Natural killer cell treated with Interleukin-12 subunit alpha and Interleukin-12 subunit beta and Interleukin-15 and Interleukin-18, amount 100 ng/mL, for 72 hours (primary cell): ENCODE measurements at regions not wholly inside any gene's neighbourhood (a gene's known extent, or its start where the extent isn't known, plus 50 kb on each side); places are given as distances from the start of the nearest gene placed in this dataset.

Source experiments
- ATAC-seq, 2 donors: fragments of 150-1000 bp; cut with Tn5 transposase in 1 of 2; sonication (Bioruptor Pico), chemical (Tn5 transposase) in 1 of 2; 2 replicates each; pipeline ENCODE4 v1.10.0; 2021
- DNase-seq: peaks from one replicate; pipeline ENCODE4 v3.0.0; 2022; ENCODE audit warnings: low spot score
- H3K27ac Mint-ChIP-seq, 2 donors: 1 replicate in 1 of 2; 2 replicates in 1 of 2; pipeline ENCODE4 v1.8.0; 2022; ENCODE audit warnings: mixed read lengths in 2 of 2, mild to moderate bottlenecking in 1 of 2, moderate library complexity in 1 of 2
- H3K27me3 Mint-ChIP-seq, 2 donors: 1 replicate in 1 of 2; 2 replicates in 1 of 2; pipeline ENCODE4 v1.8.0; 2022; ENCODE audit warnings: mixed read lengths in 2 of 2
- H3K36me3 Mint-ChIP-seq: one replicate; pipeline ENCODE4 v1.8.0; 2022; ENCODE audit warnings: mixed read lengths
- H3K4me1 Mint-ChIP-seq, 2 donors: 1 replicate in 1 of 2; 2 replicates in 1 of 2; pipeline ENCODE4 v1.8.0; 2022; ENCODE audit warnings: low read depth in 2 of 2, mixed read lengths in 2 of 2, mild to moderate bottlenecking in 1 of 2
- H3K4me3 Mint-ChIP-seq: one replicate; pipeline ENCODE4 v1.8.0; 2022; ENCODE audit warnings: mixed read lengths
- H3K9me3 Mint-ChIP-seq: 2 replicates; pipeline ENCODE4 v1.8.0; 2022; ENCODE audit warnings: mixed read lengths

DNA sequence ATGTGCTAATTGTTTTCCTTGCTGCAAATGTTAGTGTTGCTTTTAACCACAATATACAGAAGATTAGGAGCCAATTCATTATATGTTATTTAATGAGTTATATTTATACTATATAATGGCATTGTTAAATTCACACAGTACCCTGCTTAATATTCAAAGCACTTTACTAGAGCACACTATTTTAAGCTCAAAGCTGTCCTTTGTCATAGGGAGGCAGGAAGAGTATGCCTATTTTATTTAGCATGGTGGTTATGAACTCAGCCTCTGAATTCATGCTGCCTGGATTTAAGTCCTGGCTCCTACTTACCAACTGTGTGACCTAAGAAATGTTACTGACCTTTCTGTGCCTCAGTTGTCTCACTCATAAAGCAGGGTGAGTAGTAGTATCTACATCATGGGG lies 80.5 kb downstream of the FASTKD2 start:
- no peak for DNase-seq
- no peaks in the 10 kb centered on the region for H3K4me1 Mint-ChIP-seq
- no peaks in the 10 kb centered on the region for H3K36me3 Mint-ChIP-seq
- H3K4me3 Mint-ChIP-seq, result no peak overlapping the region
- H3K27ac Mint-ChIP-seq, result no peak overlapping the region
- ATAC-seq, result no peak
- H3K27me3 Mint-ChIP-seq, result peaks cover 0 to 7% of the 10 kb centered on the region in 2 donors
- H3K9me3 Mint-ChIP-seq, result no peaks in the 10 kb centered on the region

DNA sequence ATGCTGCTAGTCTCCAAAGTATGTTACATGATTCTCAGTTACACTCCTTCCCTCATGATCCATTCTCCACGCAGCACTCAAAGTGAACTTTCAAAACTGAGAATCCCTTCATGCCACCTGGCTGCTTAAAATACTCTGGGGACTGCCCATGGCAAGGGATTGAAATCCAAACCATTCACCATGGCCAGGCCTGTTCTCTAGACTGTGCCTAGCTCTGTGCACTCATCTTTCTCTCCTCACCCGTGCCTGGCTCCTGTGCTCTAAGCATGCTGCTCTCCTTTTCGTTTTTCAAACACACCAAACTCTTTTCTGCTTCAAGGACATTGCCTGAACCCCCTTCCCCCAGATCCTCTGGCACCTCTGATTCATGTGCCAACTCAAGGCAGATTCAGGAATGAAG lies 80.9 kb downstream of the FASTKD2 start:
- no peaks in the 10 kb centered on the region for H3K36me3 Mint-ChIP-seq
- ATAC-seq, result peak in 1 of 2 donors; percentile 59
- peaks cover 0 to 3% of the 10 kb centered on the region in 2 donors for H3K27me3 Mint-ChIP-seq

DNA sequence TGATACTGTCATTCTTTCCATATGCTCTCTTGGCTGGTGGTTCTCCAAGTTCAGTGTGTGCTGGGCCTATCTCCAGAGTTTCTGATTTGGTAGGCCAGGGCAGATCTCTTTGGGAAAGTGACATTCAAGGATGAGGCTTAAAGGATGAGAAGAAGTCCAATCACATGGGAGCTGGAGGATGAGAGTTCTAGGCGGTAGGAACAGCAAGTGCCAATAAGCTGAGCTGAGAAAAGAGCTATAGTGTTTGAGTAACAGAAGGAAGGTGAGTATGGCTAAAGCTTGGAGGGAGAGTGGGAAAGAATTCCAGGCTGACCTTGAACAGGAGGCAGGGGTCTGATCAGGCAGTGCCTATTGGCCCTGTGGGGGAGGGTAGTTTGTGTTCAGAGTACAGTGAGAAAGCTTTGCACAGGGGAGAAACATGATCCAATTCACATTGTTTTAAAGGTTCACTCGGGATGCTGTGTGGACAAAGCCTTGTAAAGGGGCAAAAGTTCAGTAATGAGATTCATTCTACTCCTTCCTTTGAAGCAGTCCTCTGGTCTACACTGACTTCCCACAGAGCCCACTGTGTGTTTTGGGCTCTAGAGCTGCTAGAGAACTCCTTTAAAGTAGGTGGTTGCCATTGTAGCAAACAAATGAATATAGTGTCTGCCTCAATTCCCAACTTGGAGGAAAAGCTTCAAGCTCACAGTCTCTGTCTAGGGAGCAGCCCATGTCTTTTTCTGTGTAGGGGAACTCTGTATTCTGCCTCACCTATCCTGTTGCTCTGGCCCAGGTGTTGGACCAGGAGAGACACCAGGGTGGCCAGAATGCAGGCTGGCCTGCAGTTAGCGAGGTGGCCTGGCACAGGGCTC lies 81.8 kb downstream of the FASTKD2 start:
- ATAC-seq, result no peak
- Mint-ChIP-seq H3K4me1 (no peaks in the 10 kb centered on the region), H3K36me3 (no peaks in the 10 kb centered on the region), H3K27me3 (no peaks in the 10 kb centered on the region), H3K4me3 (no peak overlapping the region), H3K27ac (no peak overlapping the region), H3K9me3 (no peaks in the 10 kb centered on the region)
- no peak for DNase-seq

More for the DNA sequence above, 80.9 kb downstream of the FASTKD2 start:
- H3K9me3 Mint-ChIP-seq, result no peaks in the 10 kb centered on the region
- H3K4me1 Mint-ChIP-seq, result no peaks in the 10 kb centered on the region
- H3K4me3 Mint-ChIP-seq, result no peak overlapping the region
- no peak overlapping the region for H3K27ac Mint-ChIP-seq
- no peak for DNase-seq

DNA sequence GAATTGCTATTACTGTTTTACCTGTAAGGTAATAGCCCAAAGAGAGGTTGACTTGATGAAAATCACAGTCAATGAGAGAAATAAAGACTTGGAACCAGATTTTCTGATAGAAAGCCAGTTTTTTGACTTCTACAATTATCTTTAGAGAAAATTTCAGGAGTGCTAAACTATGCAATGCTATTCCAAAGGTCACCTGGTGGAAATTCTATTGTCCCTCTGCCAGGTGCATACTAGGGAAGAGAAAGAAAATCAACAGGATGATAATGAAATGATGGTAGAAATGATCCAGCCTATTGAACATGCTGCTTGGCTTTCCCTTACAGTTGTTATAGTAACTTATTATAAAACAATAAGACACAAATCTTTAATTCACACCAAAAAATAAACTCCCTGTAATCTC lies 85.0 kb downstream of the FASTKD2 start:
- no peaks in the 10 kb centered on the region for H3K4me1 Mint-ChIP-seq
- H3K9me3 Mint-ChIP-seq, result no peaks in the 10 kb centered on the region
- no peak overlapping the region for H3K4me3 Mint-ChIP-seq
- peaks cover 0 to 3% of the 10 kb centered on the region in 2 donors for H3K27me3 Mint-ChIP-seq
- no peak overlapping the region for H3K27ac Mint-ChIP-seq
- DNase-seq, result no peak
- H3K36me3 Mint-ChIP-seq, result no peaks in the 10 kb centered on the region
- no peak for ATAC-seq

GRCh38 chr2:206851521-206851920 lies 86.1 kb downstream of the FASTKD2 start:
- DNase-seq (no peak), ATAC-seq (no peak)
- Mint-ChIP-seq H3K4me1 (no peaks in the 10 kb centered on the region), H3K27me3 (peaks cover 0 to 4% of the 10 kb centered on the region in 2 donors), H3K4me3 (no peak overlapping the region), H3K27ac (no peak overlapping the region), H3K36me3 (no peaks in the 10 kb centered on the region), H3K9me3 (no peaks in the 10 kb centered on the region)

- H3K9me3 Mint-ChIP-seq, result no peaks in the 10 kb centered on the region
- no peak overlapping the region for H3K4me3 Mint-ChIP-seq
- DNase-seq (no peak), ATAC-seq (no peak)
- H3K4me1 Mint-ChIP-seq, result peaks cover 2 to 5% of the 10 kb centered on the region in 2 donors
- H3K36me3 Mint-ChIP-seq, result no peaks in the 10 kb centered on the region
- H3K27ac Mint-ChIP-seq, result no peak overlapping the region
- peaks cover 0 to 5% of the 10 kb centered on the region in 2 donors for H3K27me3 Mint-ChIP-seq
These were observed 85.4 kb upstream of the CPO start for GRCh38 chr2:206853915-206854314.

GRCh38 chr2:206855585-206856433 lies 83.5 kb upstream of the CPO start:
- DNase-seq (no peak), ATAC-seq (no peak)
- Mint-ChIP-seq H3K9me3 (no peaks in the 10 kb centered on the region), H3K4me1 (peaks cover 12 to 14% of the 10 kb centered on the region in 2 donors), H3K36me3 (no peaks in the 10 kb centered on the region), H3K27me3 (peaks cover 0 to 5% of the 10 kb centered on the region in 2 donors), H3K27ac (no peak overlapping the region), H3K4me3 (no peak overlapping the region)

GRCh38 chr2:206856513-206856912 lies 82.8 kb upstream of the CPO start:
- H3K27me3 Mint-ChIP-seq, result peaks cover 0 to 5% of the 10 kb centered on the region in 2 donors
- ATAC-seq, result no peak
- H3K27ac Mint-ChIP-seq, result no peak overlapping the region
- H3K9me3 Mint-ChIP-seq, result no peaks in the 10 kb centered on the region
- peaks cover 12 to 14% of the 10 kb centered on the region in 2 donors for H3K4me1 Mint-ChIP-seq
- no peak overlapping the region for H3K4me3 Mint-ChIP-seq
- DNase-seq, result no peak
- no peaks in the 10 kb centered on the region for H3K36me3 Mint-ChIP-seq

GRCh38 chr2:206858687-206859329 lies 80.5 kb upstream of the CPO start:
- Mint-ChIP-seq H3K36me3 (no peaks in the 10 kb centered on the region), H3K27ac (peak overlapping the region; percentile 47 to 64), H3K9me3 (no peaks in the 10 kb centered on the region), H3K4me3 (peak overlapping the region; percentile 79), H3K4me1 (peaks cover 12 to 14% of the 10 kb centered on the region in 2 donors), H3K27me3 (peaks cover 0 to 2% of the 10 kb centered on the region in 2 donors)
- no peak for DNase-seq
- no peak for ATAC-seq

GRCh38 chr2:206859330-206859739 lies 80.0 kb upstream of the CPO start:
- Mint-ChIP-seq H3K36me3 (no peaks in the 10 kb centered on the region), H3K9me3 (no peaks in the 10 kb centered on the region)
- ATAC-seq, result peak; percentile 59 to 61

GRCh38 chr2:206863196-206863595 lies 76.1 kb upstream of the CPO start:
- Mint-ChIP-seq H3K27me3 (peaks cover 6 to 8% of the 10 kb centered on the region in 2 donors), H3K9me3 (no peaks in the 10 kb centered on the region), H3K4me3 (no peak overlapping the region), H3K27ac (no peak overlapping the region), H3K4me1 (peaks cover 12 to 14% of the 10 kb centered on the region in 2 donors), H3K36me3 (no peaks in the 10 kb centered on the region)
- ATAC-seq (no peak), DNase-seq (no peak)

More at GRCh38 chr2:206859330-206859739, 80.0 kb upstream of the CPO start:
- DNase-seq, result no peak
- Mint-ChIP-seq H3K4me3 (peak overlapping the region; percentile 79), H3K4me1 (peaks cover 12 to 14% of the 10 kb centered on the region in 2 donors), H3K27ac (peak overlapping the region; percentile 47 to 64), H3K27me3 (peaks cover 0 to 2% of the 10 kb centered on the region in 2 donors)

DNA sequence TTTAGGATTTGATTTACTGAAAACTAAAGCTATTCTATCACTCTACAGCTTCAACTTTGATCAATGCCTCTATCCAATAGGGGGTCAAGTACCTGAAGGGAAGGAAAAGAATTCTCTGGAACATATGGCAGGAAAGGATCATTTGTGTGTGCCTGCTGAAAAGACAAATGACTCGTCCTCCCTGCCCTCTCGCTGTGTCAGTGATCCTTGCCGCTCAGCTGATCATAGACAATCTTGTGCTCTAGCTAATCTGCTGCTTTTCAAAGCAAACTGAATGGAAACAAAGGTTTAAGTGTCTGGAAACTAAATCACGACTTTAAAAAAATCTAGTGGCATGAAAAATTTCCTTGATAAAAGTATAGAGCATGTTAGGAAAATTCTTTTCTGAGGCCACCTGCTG lies 75.6 kb upstream of the CPO start:
- Mint-ChIP-seq H3K36me3 (no peaks in the 10 kb centered on the region), H3K4me3 (no peak overlapping the region), H3K9me3 (no peaks in the 10 kb centered on the region), H3K4me1 (peaks cover 11 to 12% of the 10 kb centered on the region in 2 donors), H3K27ac (no peak overlapping the region), H3K27me3 (peaks cover 6 to 8% of the 10 kb centered on the region in 2 donors)
- no peak for ATAC-seq
- DNase-seq, result no peak

- peaks cover 6 to 8% of the 10 kb centered on the region in 2 donors for H3K27me3 Mint-ChIP-seq
- H3K27ac Mint-ChIP-seq, result no peak overlapping the region
- H3K4me3 Mint-ChIP-seq, result no peak overlapping the region
- ATAC-seq (no peak), DNase-seq (no peak)
- no peaks in the 10 kb centered on the region for H3K4me1 Mint-ChIP-seq
- H3K36me3 Mint-ChIP-seq, result no peaks in the 10 kb centered on the region
- H3K9me3 Mint-ChIP-seq, result no peaks in the 10 kb centered on the region
These were observed 72.3 kb upstream of the CPO start for GRCh38 chr2:206867006-206867405.
